NAMALWA (cell line): ENCODE measurements at regions not wholly inside any gene's neighbourhood (a gene's known extent, or its start where the extent isn't known, plus 50 kb on each side); places are given as distances from the start of the nearest gene placed in this dataset.

ENCODE experiments used
- DNase-seq: peaks from one replicate; pipeline ENCODE4 v3.0.0-alpha.2; 2015; ENCODE audit warnings: low spot score

GRCh38 chr7:35450456-35451214 is 196.7 kb upstream of the TBX20 start:
- no peak for DNase-seq

- DNase-seq, result no peak
These were observed 194.6 kb upstream of the TBX20 start for GRCh38 chr7:35448486-35448885.

- DNase-seq, result no peak
These were observed 192.2 kb upstream of the TBX20 start for GRCh38 chr7:35446091-35446490.

GRCh38 chr7:35437619-35438275 is 183.8 kb upstream of the TBX20 start:
- no peak for DNase-seq

GRCh38 chr7:35436452-35436851 is 182.6 kb upstream of the TBX20 start:
- DNase-seq, result no peak

GRCh38 chr7:35430547-35431153 is 176.8 kb upstream of the TBX20 start:
- DNase-seq, result peak; percentile 85

GRCh38 chr7:35424869-35425495 is 171.1 kb upstream of the TBX20 start:
- DNase-seq, result peak; percentile 78

- DNase-seq, result no peak
These were observed 170.5 kb upstream of the TBX20 start for GRCh38 chr7:35424440-35424839.

- DNase-seq, result no peak
These were observed 168.8 kb upstream of the TBX20 start for GRCh38 chr7:35422715-35423114.

- DNase-seq, result no peak
These were observed 166.8 kb upstream of the TBX20 start for GRCh38 chr7:35420656-35421055.

GRCh38 chr7:35419391-35419755 is 165.5 kb upstream of the TBX20 start:
- no peak for DNase-seq

GRCh38 chr7:35418716-35419390 is 165.0 kb upstream of the TBX20 start:
- DNase-seq, result no peak

- no peak for DNase-seq
These were observed 162.7 kb upstream of the TBX20 start for GRCh38 chr7:35416568-35416967.

GRCh38 chr7:35415411-35415822 is 161.5 kb upstream of the TBX20 start:
- no peak for DNase-seq

- no peak for DNase-seq
These were observed 157.4 kb upstream of the TBX20 start for GRCh38 chr7:35411331-35411730.

GRCh38 chr7:35405461-35405860 is 151.6 kb upstream of the TBX20 start:
- no peak for DNase-seq

- no peak for DNase-seq
These were observed 147.4 kb upstream of the TBX20 start for GRCh38 chr7:35401217-35401879.

- no peak for DNase-seq
These were observed 145.9 kb upstream of the TBX20 start for GRCh38 chr7:35399840-35400239.

GRCh38 chr7:35399216-35399615 is 145.3 kb upstream of the TBX20 start:
- DNase-seq, result no peak

GRCh38 chr7:35398518-35398917 is 144.6 kb upstream of the TBX20 start:
- no peak for DNase-seq

- no peak for DNase-seq
These were observed 136.2 kb upstream of the TBX20 start for GRCh38 chr7:35390146-35390545.

GRCh38 chr7:35389636-35390035 is 135.7 kb upstream of the TBX20 start:
- no peak for DNase-seq
